GM12891 (cell line): ENCODE measurements at regions not wholly inside any gene's neighbourhood (a gene's known extent, or its start where the extent isn't known, plus 50 kb on each side); places are given as distances from the start of the nearest gene placed in this dataset.

ENCODE experiments used
- POLR2A ChIP-seq: IDR thresholded peaks from 2 replicates; pipeline ENCODE4 v1.6.1; 2011; ENCODE audit warnings: low read depth, low read length, control low read depth
- SPI1 ChIP-seq: IDR thresholded peaks from 2 replicates; pipeline ENCODE4 v1.6.1; 2011; ENCODE audit warnings: low read depth, low read length, control low read depth
- TAF1 ChIP-seq: IDR thresholded peaks from 2 replicates; pipeline ENCODE4 v1.6.1; 2011; ENCODE audit warnings: low read depth, low read length, control low read depth

- TF ChIP-seq POLR2A = no peak
- TF ChIP-seq SPI1 = no peak
- no peak for TF ChIP-seq TAF1
Observed at GRCh38 chr7:36071605-36072004, 81.4 kb upstream of the EEPD1 start.
